IMR-90 (cell line): ENCODE measurements at regions not wholly inside any gene's neighbourhood (a gene's known extent, or its start where the extent isn't known, plus 50 kb on each side); places are given as distances from the start of the nearest gene placed in this dataset.
A peak's percentile ranks its signal among the peaks of the same experiment; 100 is the strongest.

Experiments used
- ATAC-seq: fragments of 200-7000 bp; cut with Tn5 transposase; 2 replicates; pipeline ENCODE4 v1.9.1; 2020; ENCODE audit warnings: low read depth, mild to moderate bottlenecking, moderate library complexity
- BruUV-seq: library from RNA; stranded (reverse); fragments of 400-500 nt; replicated peaks from 2 replicates; lab custom pipeline; 2021; lab: Mats Ljungman, UMichigan
- CTCF ChIA-PET: fragments of 300-600 bp; formaldehyde crosslinking; extraction: SDS; loops from one replicate; lab custom pipeline; 2021; ENCODE audit warnings: antibody characterized with exemption; lab: Yijun Ruan, JAX
- POLR2A ChIA-PET: fragments of 300-600 bp; sonication (Branson Sonifier 250); formaldehyde crosslinking; loops from one replicate; lab custom pipeline; 2022; ENCODE audit warnings: antibody characterized with exemption; ENCODE audit not compliant: unreplicated experiment; lab: Charles Lee
- DNase-seq: peaks from one replicate; pipeline ENCODE4 v3.0.0; 2013
- H2AFZ ChIP-seq: replicated peaks from 2 replicates; pipeline ENCODE3; 2013; ENCODE audit warnings: low read length, mild to moderate bottlenecking; ENCODE audit not compliant: poor library complexity
- H2AK5ac ChIP-seq: 2 replicates; pipeline ENCODE4 v1.6.1; 2013; ENCODE audit warnings: low read depth, low read length, inconsistent platforms
- H2AK9ac ChIP-seq: replicated peaks from 2 replicates; pipeline ENCODE3; 2013; ENCODE audit warnings: mild to moderate bottlenecking, low read depth, low read length, moderate library complexity; ENCODE audit not compliant: poor library complexity
- H2BK120ac ChIP-seq: 2 replicates; pipeline ENCODE4 v1.6.1; 2013; ENCODE audit warnings: low read depth, low read length, inconsistent platforms
- H2BK15ac ChIP-seq: 3 replicates; pipeline ENCODE4 v1.6.1; 2013; ENCODE audit warnings: low read depth, low read length, inconsistent platforms
- H2BK20ac ChIP-seq: 2 replicates; pipeline ENCODE4 v1.6.1; 2013; ENCODE audit warnings: low read depth, mild to moderate bottlenecking, inconsistent platforms, low read length, moderate library complexity
- H2BK5ac ChIP-seq: 2 replicates; pipeline ENCODE4 v1.6.1; 2013; ENCODE audit warnings: mild to moderate bottlenecking, low read depth, low read length, inconsistent platforms; ENCODE audit not compliant: poor library complexity, severe bottlenecking
- H3K14ac ChIP-seq: replicated peaks from 2 replicates; pipeline ENCODE4 v1.6.1; 2013; ENCODE audit warnings: low read depth, low read length, inconsistent platforms
- H3K18ac ChIP-seq: 2 replicates; pipeline ENCODE4 v1.6.1; 2013; ENCODE audit warnings: low read depth, low read length, control low read depth
- H3K23ac ChIP-seq: 2 replicates; pipeline ENCODE4 v1.6.1; 2013; ENCODE audit warnings: low read depth, low read length, inconsistent platforms
- H3K27ac ChIP-seq: 2 replicates; pipeline ENCODE4 v1.5.1; 2013; ENCODE audit warnings: mild to moderate bottlenecking, control low read depth, low read length; ENCODE audit not compliant: insufficient read depth
- H3K27me3 ChIP-seq: 2 replicates; pipeline ENCODE4 v1.6.1; 2013; ENCODE audit warnings: low read length; ENCODE audit not compliant: control insufficient read depth, insufficient read depth
- H3K36me3 ChIP-seq: 2 replicates; pipeline ENCODE4 v1.6.1; 2013; ENCODE audit warnings: low read length, mixed read lengths; ENCODE audit not compliant: control insufficient read depth, insufficient read depth
- H3K4ac ChIP-seq: 2 replicates; pipeline ENCODE4 v1.6.1; 2013; ENCODE audit warnings: low read depth, low read length, inconsistent platforms
- H3K4me1 ChIP-seq: 2 replicates; pipeline ENCODE4 v1.6.1; 2013; ENCODE audit warnings: low read length, mixed read lengths; ENCODE audit not compliant: control insufficient read depth, insufficient read depth
- H3K4me2 ChIP-seq: 2 replicates; pipeline ENCODE4 v1.6.1; 2013; ENCODE audit warnings: low read depth, mild to moderate bottlenecking, control low read depth, low read length, moderate library complexity
- H3K4me3 ChIP-seq: 2 replicates; pipeline ENCODE4 v1.5.1; 2013; ENCODE audit warnings: low read depth, mild to moderate bottlenecking, control low read depth, low read length, moderate library complexity; ENCODE audit not compliant: insufficient read depth
- H3K56ac ChIP-seq: 2 replicates; pipeline ENCODE4 v1.6.1; 2013; ENCODE audit warnings: low read length, inconsistent platforms; ENCODE audit not compliant: insufficient read depth; ENCODE audit errors: extremely low read depth
- H3K79me1 ChIP-seq, 2 experiments: 2 replicates each; pipeline ENCODE4 v1.6.1; 2013; ENCODE audit warnings: low read length in 2 of 2, inconsistent platforms in 1 of 2, low read depth in 1 of 2
- H3K9ac ChIP-seq: 2 replicates; pipeline ENCODE4 v1.6.1; 2013; ENCODE audit warnings: low read depth, low read length, control low read depth
- H3K9me1 ChIP-seq: 2 replicates; pipeline ENCODE4 v1.6.1; 2013; ENCODE audit warnings: low read length, inconsistent platforms; ENCODE audit not compliant: insufficient read depth
- H3K9me3 ChIP-seq: 2 replicates; pipeline ENCODE4 v1.6.1; 2013; ENCODE audit warnings: low read length; ENCODE audit not compliant: control insufficient read depth, insufficient read depth
- H4K20me1 ChIP-seq: 2 replicates; pipeline ENCODE4 v1.6.1; 2013; ENCODE audit warnings: low read length, inconsistent platforms; ENCODE audit not compliant: insufficient read depth
- H4K5ac ChIP-seq: 2 replicates; pipeline ENCODE4 v1.6.1; 2013; ENCODE audit warnings: mild to moderate bottlenecking, low read depth, low read length, control low read depth
- H4K8ac ChIP-seq, 2 experiments: 2 replicates each; pipeline ENCODE4 v1.6.1; 2013; ENCODE audit warnings: low read depth in 2 of 2, low read length in 2 of 2, control low read depth in 1 of 2, inconsistent platforms in 1 of 2
- H4K91ac ChIP-seq: 2 replicates; pipeline ENCODE4 v1.6.1; 2013; ENCODE audit warnings: low read depth, low read length, inconsistent platforms; ENCODE audit not compliant: insufficient read depth
- BHLHE40 ChIP-seq: fragments of 150-350 bp; IDR thresholded peaks from 2 replicates; pipeline ENCODE4 v1.6.1; 2016; ENCODE audit warnings: mild to moderate bottlenecking, low read depth, low read length
- CEBPB ChIP-seq: IDR thresholded peaks from 2 replicates; pipeline ENCODE4 v1.6.1; 2012; ENCODE audit warnings: low read depth, low read length, improper control_type of control experiment
- CHD1 ChIP-seq: IDR thresholded peaks from 2 replicates; pipeline ENCODE4 v1.6.1; 2012; ENCODE audit warnings: low read depth, low read length, improper control_type of control experiment
- FOS ChIP-seq: fragments of 150-350 bp; IDR thresholded peaks from 2 replicates; pipeline ENCODE4 v1.6.1; 2016; ENCODE audit warnings: low read depth, low read length
- MAZ ChIP-seq: IDR thresholded peaks from 2 replicates; pipeline ENCODE4 v1.6.1; 2012; ENCODE audit warnings: low read depth, mild to moderate bottlenecking, low read length, improper control_type of control experiment, moderate library complexity, borderline replicate concordance
- MXI1 ChIP-seq: IDR thresholded peaks from 2 replicates; pipeline ENCODE4 v1.6.1; 2012; ENCODE audit warnings: low read depth, mild to moderate bottlenecking, low read length, moderate library complexity, borderline replicate concordance
- NFE2L2 ChIP-seq: fragments of 150-350 bp; IDR thresholded peaks from 2 replicates; pipeline ENCODE4 v1.6.1; 2016; ENCODE audit warnings: low read depth, mild to moderate bottlenecking, low read length
- RAD21 ChIP-seq: IDR thresholded peaks from 2 replicates; pipeline ENCODE4 v1.6.1; 2012; ENCODE audit warnings: low read length, improper control_type of control experiment
- RCOR1 ChIP-seq: IDR thresholded peaks from 2 replicates; pipeline ENCODE4 v1.6.1; 2012; ENCODE audit warnings: mild to moderate bottlenecking, low read length, improper control_type of control experiment; ENCODE audit not compliant: insufficient replicate concordance
- RFX5 ChIP-seq: IDR thresholded peaks from 2 replicates; pipeline ENCODE4 v1.8.0; 2012; ENCODE audit warnings: low read depth, mild to moderate bottlenecking, low read length, moderate library complexity
- SMC3 ChIP-seq: fragments of 150-350 bp; IDR thresholded peaks from 2 replicates; pipeline ENCODE4 v1.6.1; 2016; ENCODE audit warnings: low read depth, mild to moderate bottlenecking, antibody characterized with exemption, low read length, moderate library complexity
- WGBS, 2 experiments: methylation state at CpG; one replicate each; pipeline versions ENCODE4 v1.1.5 to v1.1.7; 2013; ENCODE audit warnings: missing lambda C conversion rate in 2 of 2; ENCODE audit not compliant: insufficient read length in 1 of 2; ENCODE audit errors: extremely low coverage in 2 of 2; 5-methylcytosine and 5-hydroxymethylcytosine counted together
- dilution Hi-C: fragments of 300-500 bp; cut with HindIII; formaldehyde crosslinking; loops from one replicate; pipeline ENCODE4 v1.14.3; 2018; ENCODE audit warnings: low sequenced_read_pairs; ENCODE audit not compliant: unreplicated experiment
- in situ Hi-C: fragments of 300-500 bp; cut with MboI; formaldehyde crosslinking; loops from 3 replicates; pipeline ENCODE4 v1.14.3; 2019; ENCODE audit warnings: low sequenced_read_pairs, inconsistent platforms, mixed read lengths
- intact Hi-C: fragments of 100-400 bp; cut with micrococcal nuclease; formaldehyde crosslinking; loops from 2 replicates; pipeline ENCODE4 v1.10.0; 2022
- TF ChIP-seq, protein P1 (sequence below): fragments of 150-350 bp; IDR thresholded peaks from 2 replicates; pipeline ENCODE4 v1.6.1; 2016; ENCODE audit warnings: low read depth, mild to moderate bottlenecking, low read length, moderate library complexity, borderline replicate concordance
- TF ChIP-seq, protein P2 (sequence below): fragments of 150-350 bp; IDR thresholded peaks from 2 replicates; pipeline ENCODE4 v1.6.1; 2017; ENCODE audit warnings: mild to moderate bottlenecking, antibody characterized with exemption, low read length, low read depth
- TF ChIP-seq, protein P3 (sequence below): conservative IDR thresholded peaks from 2 replicates; pipeline ENCODE4 v1.5.1; 2012; ENCODE audit warnings: mild to moderate bottlenecking, low read depth, low read length, improper control_type of control experiment

DNA sequence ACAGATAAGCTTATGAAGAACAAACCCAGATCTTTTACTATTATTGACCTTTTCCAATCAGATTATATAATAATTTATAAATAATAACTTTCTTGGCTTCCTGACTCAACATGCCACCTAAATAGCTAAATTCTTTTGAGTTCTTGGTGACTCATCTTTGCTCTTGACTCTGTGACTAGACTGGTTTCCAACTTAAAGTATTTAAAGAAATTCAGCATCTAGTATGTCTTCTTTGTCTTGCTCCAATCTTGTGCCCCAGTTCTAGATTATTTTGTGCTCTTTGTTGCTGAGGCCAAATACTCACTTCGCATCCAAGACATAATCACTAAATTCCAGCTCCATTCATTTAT, 483.2 kb upstream of the TBL1XR1 start:
- dilution Hi-C loops: no loop called here
- in situ Hi-C loops: no loop called here
- Histone ChIP-seq H2BK5ac (no peak overlapping the region), H4K5ac (no peak overlapping the region), H3K18ac (no peak overlapping the region; the same call in 1 of the 2 replicates), H3K9me1 (no peaks in the 10 kb centered on the region), H4K91ac (no peak overlapping the region; the same call in 1 of the 2 replicates), H2AK9ac (no peak overlapping the region), H3K36me3 (no peaks in the 10 kb centered on the region), H3K14ac (no peak overlapping the region), H3K4me3 (no peak overlapping the region), H2BK120ac (0 out of 2 replicates have a peak overlapping the region, but pooled peaks have one; percentile 8), H2BK20ac (no peak overlapping the region), H2BK15ac (0 out of 3 replicates have a peak overlapping the region, but pooled peaks have one; percentile 36), H3K4me1 (peaks cover 6% of the 10 kb centered on the region), H2AK5ac (no peak overlapping the region), H3K23ac (no peak overlapping the region), H3K27me3 (no peaks in the 10 kb centered on the region), H3K9me3 (no peaks in the 10 kb centered on the region), H3K79me1 (no peaks in the 10 kb centered on the region), H3K9ac (no peak overlapping the region), H3K27ac (no peak overlapping the region), H4K8ac (no peak overlapping the region), H2AFZ (no peak overlapping the region), H3K56ac (no peak overlapping the region), H3K4me2 (no peak overlapping the region), H3K4ac (no peak overlapping the region), H4K20me1 (no peaks in the 10 kb centered on the region)
- no CpG with 5 or more reads among the region's 1 CpG for WGBS, 2 experiments
- ChIA-PET POLR2A (interaction anchor here (0.5 kb wide), 1 partner anchor 1891 kb away, joined by 5 read pairs; no protein-coding TSS in a partner anchor), CTCF (interaction anchor here (1.2 to 1.3 kb wide), 2 partner anchors 22 to 30 kb away, joined by 4 read pairs; no protein-coding TSS in a partner anchor)
- no TSS peak for BruUV-seq
- DNase-seq (peak; percentile 55), ATAC-seq (peak; percentile 59)
- intact Hi-C loops: loop anchor here (5.0 kb wide), 1 partner anchor 302 kb away; no protein-coding TSS in a partner anchor
- TF ChIP-seq NFE2L2: no peak
- TF ChIP-seq CHD1: no peak
- no peak for TF ChIP-seq RCOR1
- TF ChIP-seq, protein P1, sequence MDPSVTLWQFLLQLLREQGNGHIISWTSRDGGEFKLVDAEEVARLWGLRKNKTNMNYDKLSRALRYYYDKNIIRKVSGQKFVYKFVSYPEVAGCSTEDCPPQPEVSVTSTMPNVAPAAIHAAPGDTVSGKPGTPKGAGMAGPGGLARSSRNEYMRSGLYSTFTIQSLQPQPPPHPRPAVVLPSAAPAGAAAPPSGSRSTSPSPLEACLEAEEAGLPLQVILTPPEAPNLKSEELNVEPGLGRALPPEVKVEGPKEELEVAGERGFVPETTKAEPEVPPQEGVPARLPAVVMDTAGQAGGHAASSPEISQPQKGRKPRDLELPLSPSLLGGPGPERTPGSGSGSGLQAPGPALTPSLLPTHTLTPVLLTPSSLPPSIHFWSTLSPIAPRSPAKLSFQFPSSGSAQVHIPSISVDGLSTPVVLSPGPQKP: no peak
- no peak for TF ChIP-seq MXI1
- TF ChIP-seq, protein P2, sequence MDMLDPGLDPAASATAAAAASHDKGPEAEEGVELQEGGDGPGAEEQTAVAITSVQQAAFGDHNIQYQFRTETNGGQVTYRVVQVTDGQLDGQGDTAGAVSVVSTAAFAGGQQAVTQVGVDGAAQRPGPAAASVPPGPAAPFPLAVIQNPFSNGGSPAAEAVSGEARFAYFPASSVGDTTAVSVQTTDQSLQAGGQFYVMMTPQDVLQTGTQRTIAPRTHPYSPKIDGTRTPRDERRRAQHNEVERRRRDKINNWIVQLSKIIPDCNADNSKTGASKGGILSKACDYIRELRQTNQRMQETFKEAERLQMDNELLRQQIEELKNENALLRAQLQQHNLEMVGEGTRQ: no peak
- TF ChIP-seq, protein P3, sequence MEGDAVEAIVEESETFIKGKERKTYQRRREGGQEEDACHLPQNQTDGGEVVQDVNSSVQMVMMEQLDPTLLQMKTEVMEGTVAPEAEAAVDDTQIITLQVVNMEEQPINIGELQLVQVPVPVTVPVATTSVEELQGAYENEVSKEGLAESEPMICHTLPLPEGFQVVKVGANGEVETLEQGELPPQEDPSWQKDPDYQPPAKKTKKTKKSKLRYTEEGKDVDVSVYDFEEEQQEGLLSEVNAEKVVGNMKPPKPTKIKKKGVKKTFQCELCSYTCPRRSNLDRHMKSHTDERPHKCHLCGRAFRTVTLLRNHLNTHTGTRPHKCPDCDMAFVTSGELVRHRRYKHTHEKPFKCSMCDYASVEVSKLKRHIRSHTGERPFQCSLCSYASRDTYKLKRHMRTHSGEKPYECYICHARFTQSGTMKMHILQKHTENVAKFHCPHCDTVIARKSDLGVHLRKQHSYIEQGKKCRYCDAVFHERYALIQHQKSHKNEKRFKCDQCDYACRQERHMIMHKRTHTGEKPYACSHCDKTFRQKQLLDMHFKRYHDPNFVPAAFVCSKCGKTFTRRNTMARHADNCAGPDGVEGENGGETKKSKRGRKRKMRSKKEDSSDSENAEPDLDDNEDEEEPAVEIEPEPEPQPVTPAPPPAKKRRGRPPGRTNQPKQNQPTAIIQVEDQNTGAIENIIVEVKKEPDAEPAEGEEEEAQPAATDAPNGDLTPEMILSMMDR: no peak
- TF ChIP-seq FOS: no peak; the same call in 1 of the 2 replicates
- TF ChIP-seq CEBPB: no peak
- no peak for TF ChIP-seq MAZ
- TF ChIP-seq RFX5: no peak
- no peak for TF ChIP-seq BHLHE40
- no peak for TF ChIP-seq RAD21
- TF ChIP-seq SMC3: no peak
